ENCODE measurements at regions not wholly inside any gene's neighbourhood (a gene's known extent, or its start where the extent isn't known, plus 50 kb on each side); places are given as distances from the start of the nearest gene placed in this dataset.

DNA sequence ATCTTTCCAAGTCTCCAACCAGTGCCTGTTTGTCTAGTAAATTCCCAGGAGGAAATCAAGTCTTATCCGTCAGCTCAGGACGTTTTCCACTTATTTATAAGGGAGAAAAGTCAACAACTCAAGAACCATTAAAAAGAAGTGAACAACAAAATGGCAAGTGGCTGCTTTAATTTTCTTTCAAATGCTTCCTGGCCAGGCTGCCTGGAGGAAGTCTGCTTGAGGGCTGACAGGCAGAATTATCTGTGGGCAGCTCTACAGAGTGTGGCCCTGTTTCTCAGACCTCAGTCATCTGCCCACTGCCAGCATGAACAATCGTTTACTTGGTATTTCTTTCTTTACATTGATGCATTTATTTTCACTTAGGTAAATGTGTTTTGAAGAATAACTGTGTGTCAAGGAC lies 281.9 kb upstream of the ISX start:
- TF ChIP-seq CTCF (IDR thresholded peaks at IDR 0.05; ENCODE audit: low read depth, low read length) (no peak), MAX (IDR thresholded peaks at IDR 0.05; ENCODE audit: low read depth, low read length) (no peak)
